ENCODE measurements at regions not wholly inside any gene's neighbourhood (a gene's known extent, or its start where the extent isn't known, plus 50 kb on each side); places are given as distances from the start of the nearest gene placed in this dataset.

GRCh38 chr3:82015241-82015640 is 253.8 kb upstream of the GBE1 start:
- TF ChIP-seq, protein P1, sequence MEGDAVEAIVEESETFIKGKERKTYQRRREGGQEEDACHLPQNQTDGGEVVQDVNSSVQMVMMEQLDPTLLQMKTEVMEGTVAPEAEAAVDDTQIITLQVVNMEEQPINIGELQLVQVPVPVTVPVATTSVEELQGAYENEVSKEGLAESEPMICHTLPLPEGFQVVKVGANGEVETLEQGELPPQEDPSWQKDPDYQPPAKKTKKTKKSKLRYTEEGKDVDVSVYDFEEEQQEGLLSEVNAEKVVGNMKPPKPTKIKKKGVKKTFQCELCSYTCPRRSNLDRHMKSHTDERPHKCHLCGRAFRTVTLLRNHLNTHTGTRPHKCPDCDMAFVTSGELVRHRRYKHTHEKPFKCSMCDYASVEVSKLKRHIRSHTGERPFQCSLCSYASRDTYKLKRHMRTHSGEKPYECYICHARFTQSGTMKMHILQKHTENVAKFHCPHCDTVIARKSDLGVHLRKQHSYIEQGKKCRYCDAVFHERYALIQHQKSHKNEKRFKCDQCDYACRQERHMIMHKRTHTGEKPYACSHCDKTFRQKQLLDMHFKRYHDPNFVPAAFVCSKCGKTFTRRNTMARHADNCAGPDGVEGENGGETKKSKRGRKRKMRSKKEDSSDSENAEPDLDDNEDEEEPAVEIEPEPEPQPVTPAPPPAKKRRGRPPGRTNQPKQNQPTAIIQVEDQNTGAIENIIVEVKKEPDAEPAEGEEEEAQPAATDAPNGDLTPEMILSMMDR (IDR thresholded peaks at IDR 0.05), result no peak
- no peak for TF ChIP-seq POLR2A (IDR thresholded peaks at IDR 0.05)

Data from heart left ventricle (tissue), 13 donors.